A549 (cell line): ENCODE measurements at regions not wholly inside any gene's neighbourhood (a gene's known extent, or its start where the extent isn't known, plus 50 kb on each side); places are given as distances from the start of the nearest gene placed in this dataset.

Experiments used
- ATAC-seq, 2 experiments: fragments of 200-7000 bp in 1 of 2; fragments of >200 bp in 1 of 2; cut with Nextera tagmentation in 1 of 2; cut with Tn5 transposase in 1 of 2; 3 replicates each; pipeline versions ENCODE4 v1.8.0 to v1.9.1; 2018 to 2020; ENCODE audit warnings: mild to moderate bottlenecking in 1 of 2, moderate library complexity in 1 of 2
- CTCF ChIA-PET: fragments of 300-600 bp; sonication (Branson Sonifier 250); formaldehyde crosslinking; extraction: SDS; loops from one replicate; lab custom pipeline; 2021; ENCODE audit warnings: antibody characterized with exemption, inconsistent platforms; lab: Yijun Ruan, JAX
- POLR2A ChIA-PET: fragments of 350-600 bp; formaldehyde crosslinking; extraction: SDS; loops from one replicate; lab custom pipeline; 2021; ENCODE audit warnings: antibody characterized with exemption, inconsistent platforms; lab: Yijun Ruan, JAX
- DNase-seq, 2 experiments: peaks; one replicate each; pipeline versions ENCODE4 v3.0.0 to v3.0.0-alpha.2; 2011 to 2016; ENCODE audit warnings: low read depth in 1 of 2, low spot score in 1 of 2
- FAIRE-seq: peaks from 2 replicates; lab custom pipeline; 2011; peaks lifted over from hg19 to GRCh38; lab: Jason Lieb, UNC
- H3K27ac ChIP-seq, 2 experiments: fragments of >200 bp; sonication (Bioruptor Twin); formaldehyde crosslinking; 3 replicates each; pipeline ENCODE4 v1.5.1; 2016 to 2017
- H3K4me1 ChIP-seq: fragments of >200 bp; sonication (Bioruptor Twin); formaldehyde crosslinking; 3 replicates; pipeline ENCODE4 v1.6.1; 2016
- H3K4me2 ChIP-seq: fragments of >200 bp; sonication (Bioruptor Twin); formaldehyde crosslinking; 3 replicates; pipeline ENCODE4 v1.6.1; 2016
- H3K4me3 ChIP-seq: fragments of >200 bp; sonication (Bioruptor Twin); formaldehyde crosslinking; 3 replicates; pipeline ENCODE4 v1.5.1; 2016
- H3K9me3 ChIP-seq: fragments of >200 bp; sonication (Bioruptor Twin); formaldehyde crosslinking; 3 replicates; pipeline ENCODE4 v1.6.1; 2016
- CEBPB ChIP-seq, 2 experiments: fragments of >200 bp in 1 of 2; sonication (Bioruptor Twin) in 1 of 2; formaldehyde crosslinking in 1 of 2; IDR thresholded peaks; 2 replicates each; pipeline ENCODE4 v1.6.1; 2012 to 2016
- CHD4 ChIP-seq: fragments of 200-600 bp; sonication (generic); IDR thresholded peaks from 2 replicates; pipeline ENCODE4 v1.6.1; 2016; ENCODE audit warnings: antibody characterized with exemption, mild to moderate bottlenecking, borderline replicate concordance
- CTCF ChIP-seq: fragments of >200 bp; sonication (Bioruptor Twin); formaldehyde crosslinking; IDR thresholded peaks from 3 replicates; pipeline ENCODE4 v1.5.1; 2016
- ELK1 ChIP-seq: fragments of 150-350 bp; IDR thresholded peaks from 2 replicates; pipeline ENCODE4 v1.6.1; 2014; ENCODE audit warnings: low read depth, mild to moderate bottlenecking, low read length
- HES2 ChIP-seq: fragments of >200 bp; sonication (Bioruptor Twin); formaldehyde crosslinking; IDR thresholded peaks from 2 replicates; pipeline ENCODE4 v1.6.1; 2016
- HEYL ChIP-seq: fragments of 250-450 bp; sonication (Bioruptor Pico); IDR thresholded peaks from 2 replicates; pipeline ENCODE4 v1.8.0; 2021; ENCODE audit warnings: mild to moderate bottlenecking, moderate library complexity
- HOXA7 ChIP-seq: fragments of 250-450 bp; sonication (Bioruptor Pico); IDR thresholded peaks from 2 replicates; pipeline ENCODE4 v1.5.0; 2020; ENCODE audit warnings: mild to moderate bottlenecking, moderate library complexity
- HOXB13 ChIP-seq: fragments of 250-450 bp; sonication (Bioruptor Pico); IDR thresholded peaks from 2 replicates; pipeline ENCODE4 v1.5.0; 2020; ENCODE audit warnings: low read depth, mild to moderate bottlenecking, moderate library complexity
- PHF8 ChIP-seq: fragments of 200-600 bp; sonication (generic); IDR thresholded peaks from 2 replicates; pipeline ENCODE4 v1.6.1; 2016; ENCODE audit warnings: low read depth, mild to moderate bottlenecking, antibody characterized with exemption, moderate library complexity, borderline replicate concordance
- RAD21 ChIP-seq, 2 experiments: fragments of >200 bp in 1 of 2; sonication (Bioruptor Twin) in 1 of 2; formaldehyde crosslinking in 1 of 2; IDR thresholded peaks in 1 of 2; conservative IDR thresholded peaks in 1 of 2; 2 replicates in 1 of 2; 3 replicates in 1 of 2; pipeline ENCODE4 v1.6.1; 2012 to 2018; ENCODE audit warnings: inconsistent platforms in 1 of 2
- RCOR1 ChIP-seq: fragments of 150-350 bp; IDR thresholded peaks from 2 replicates; pipeline ENCODE4 v1.6.1; 2014; ENCODE audit warnings: antibody characterized with exemption, low read length, low read depth
- TP53 ChIP-seq: fragments of 250-450 bp; sonication (Bioruptor Pico); IDR thresholded peaks from 2 replicates; pipeline ENCODE4 v1.5.0; 2021; ENCODE audit warnings: mild to moderate bottlenecking, moderate library complexity
- WGBS: methylation state at CpG from one replicate; pipeline ENCODE4 v1.1.6; 2017; ENCODE audit errors: missing lambda C conversion rate; 5-methylcytosine and 5-hydroxymethylcytosine counted together

- TF ChIP-seq CTCF (peak; percentile 75), RAD21 (conservative IDR thresholded peaks at IDR 0.05 in 1 of 2, IDR thresholded peaks at IDR 0.05 in 1 of 2) (0 out of 5 replicates have a peak, but pooled peaks of 1 of the 2 experiments have one; percentile 14)
- TF ChIP-seq, all 56 proteins: peak for 3
These were observed 74.5 kb downstream of the INSIG1 start (continued) for GRCh38 chr7:155371884-155372781.

- peak; percentile 26 to 30; a peak in 3 of 6 replicates for ATAC-seq
- WGBS: 19% methylated on average over 28 of the region's 28 CpGs
- H3K4me1 ChIP-seq: peaks cover 13% of the 10 kb centered on the region; the same call in 2 of the 3 replicates
- DNase-seq: no peak
- peak overlapping the region; percentile 37 for H3K4me3 ChIP-seq
- FAIRE-seq: no peak
- TF ChIP-seq RAD21 (conservative IDR thresholded peaks at IDR 0.05 in 1 of 2, IDR thresholded peaks at IDR 0.05 in 1 of 2) (0 out of 5 replicates have a peak, but pooled peaks of 1 of the 2 experiments have one; percentile 1), RCOR1 (no peak)
- peak overlapping the region in 1 of 2 experiments; percentile 56; a peak in 1 of 6 replicates for H3K27ac ChIP-seq
- CTCF ChIA-PET: interaction anchor here (0.6 to 3.6 kb wide), 16 partner anchors 8 to 459 kb away, joined by 3 to 27 read pairs (median 4); partner anchors contain the start of gene CNPY1
- peak overlapping the region; percentile 81 for H3K4me2 ChIP-seq
- POLR2A ChIA-PET: no interaction called here
- no peaks in the 10 kb centered on the region for H3K9me3 ChIP-seq
These were observed 75.2 kb downstream of the INSIG1 start for GRCh38 chr7:155372782-155373358.

GRCh38 chr7:155373359-155374273, 75.9 kb downstream of the INSIG1 start:
- H3K4me2 ChIP-seq: peak overlapping the region; percentile 81

More at GRCh38 chr7:155373359-155374273, 75.9 kb downstream of the INSIG1 start:
- 57% methylated on average over 55 of the region's 62 CpGs for WGBS
- Histone ChIP-seq H3K4me3 (peak overlapping the region; percentile 37; the same call in 1 of the 3 replicates), H3K27ac (no peak overlapping the region), H3K9me3 (no peaks in the 10 kb centered on the region), H3K4me1 (peaks cover 13% of the 10 kb centered on the region; the same call in 2 of the 3 replicates)
- no peak for ATAC-seq
- CTCF ChIA-PET: interaction anchor here (0.6 to 3.6 kb wide), 12 partner anchors 7 to 446 kb away, joined by 3 to 27 read pairs (median 5); partner anchors contain the start of gene CNPY1
- POLR2A ChIA-PET: no interaction called here
- TF ChIP-seq TP53 (CRISPR knock-in tag) (no peak), ELK1 (no peak), PHF8 (no peak), HES2 (no peak), HEYL (CRISPR knock-in tag) (no peak), CEBPB (IDR thresholded peaks at IDR 0.05) (no peak), HOXB13 (CRISPR knock-in tag) (no peak), CHD4 (no peak), HOXA7 (no peak)
- no peak for DNase-seq
- no peak for FAIRE-seq
